ENCODE measurements at regions not wholly inside any gene's neighbourhood (a gene's known extent, or its start where the extent isn't known, plus 50 kb on each side); places are given as distances from the start of the nearest gene placed in this dataset.

DNA sequence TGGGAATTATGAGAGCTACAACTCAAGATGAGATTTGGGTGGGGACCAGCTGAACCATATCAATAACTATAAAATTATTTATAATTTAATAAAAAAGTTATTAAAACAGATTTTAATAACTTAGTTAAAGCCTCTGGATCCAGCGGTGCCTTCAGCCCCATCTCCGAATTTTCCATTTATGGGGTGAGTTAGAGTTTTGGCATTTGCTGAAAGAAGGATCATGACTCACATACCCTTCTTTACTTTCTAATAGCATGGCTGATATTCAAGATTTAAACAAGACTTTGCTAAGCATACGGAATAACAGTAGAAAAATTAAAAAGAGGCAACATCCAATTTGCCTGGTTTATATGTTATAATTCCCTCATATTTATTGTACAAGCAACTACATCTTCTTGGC, 94.5 kb downstream of the RDH14 start:
- DNase-seq (ENCODE audit: low read depth in 3 of 3) = no peak

DNA sequence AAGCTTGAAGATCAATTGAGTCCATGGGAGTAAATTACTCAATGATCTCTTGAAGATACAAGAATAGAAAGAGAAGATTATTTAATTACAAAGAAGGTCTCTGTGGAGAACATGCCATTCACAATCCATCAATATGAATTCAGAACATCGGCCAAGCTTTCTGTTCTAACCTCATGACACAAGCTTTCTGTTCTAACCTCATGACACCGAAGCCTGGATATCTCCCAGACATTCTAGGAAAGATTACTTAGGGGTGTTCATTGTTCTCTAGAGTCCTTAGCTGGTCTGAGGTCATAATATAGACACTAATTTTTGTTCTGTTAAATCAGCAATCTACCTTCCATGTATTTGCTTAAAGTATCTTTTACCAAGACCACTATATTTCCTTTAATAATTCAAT, 95.5 kb downstream of the RDH14 start:
- no peak for DNase-seq (ENCODE audit: low read depth in 3 of 3)

- DNase-seq (ENCODE audit: low read depth in 3 of 3) = no peak
These were observed 104.4 kb downstream of the RDH14 start for GRCh38 chr2:18456026-18456425.

DNA sequence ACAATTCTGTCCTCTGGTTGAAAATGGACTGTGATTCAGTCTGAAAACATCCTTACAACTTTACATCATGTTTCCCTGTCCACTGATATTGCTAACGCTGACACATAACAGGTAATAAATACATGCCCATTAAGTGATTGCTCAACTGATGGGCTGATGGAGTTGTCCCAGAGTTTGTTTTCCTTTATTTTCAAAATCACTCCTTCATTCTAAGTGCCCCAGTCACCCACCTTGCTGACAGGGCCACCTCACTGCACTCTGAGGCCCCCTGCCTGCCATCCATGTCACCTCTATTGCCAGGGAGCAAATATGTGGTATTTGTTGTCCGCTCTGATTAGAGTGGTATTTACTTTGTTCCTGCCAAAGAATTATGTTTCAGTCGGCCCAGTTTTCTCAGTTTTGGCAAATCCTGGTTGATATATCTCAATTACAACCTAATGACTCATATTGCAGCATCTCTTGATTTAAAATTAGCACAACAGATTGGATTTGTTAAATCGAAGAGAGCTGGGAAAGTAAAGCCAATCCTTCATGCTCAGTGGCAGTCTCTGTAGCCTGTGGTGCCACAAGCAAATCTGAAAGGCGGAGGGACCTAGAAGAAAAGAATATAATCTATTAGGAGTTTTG, 105.1 kb downstream of the RDH14 start:
- no peak for DNase-seq (ENCODE audit: low read depth in 3 of 3)

DNA sequence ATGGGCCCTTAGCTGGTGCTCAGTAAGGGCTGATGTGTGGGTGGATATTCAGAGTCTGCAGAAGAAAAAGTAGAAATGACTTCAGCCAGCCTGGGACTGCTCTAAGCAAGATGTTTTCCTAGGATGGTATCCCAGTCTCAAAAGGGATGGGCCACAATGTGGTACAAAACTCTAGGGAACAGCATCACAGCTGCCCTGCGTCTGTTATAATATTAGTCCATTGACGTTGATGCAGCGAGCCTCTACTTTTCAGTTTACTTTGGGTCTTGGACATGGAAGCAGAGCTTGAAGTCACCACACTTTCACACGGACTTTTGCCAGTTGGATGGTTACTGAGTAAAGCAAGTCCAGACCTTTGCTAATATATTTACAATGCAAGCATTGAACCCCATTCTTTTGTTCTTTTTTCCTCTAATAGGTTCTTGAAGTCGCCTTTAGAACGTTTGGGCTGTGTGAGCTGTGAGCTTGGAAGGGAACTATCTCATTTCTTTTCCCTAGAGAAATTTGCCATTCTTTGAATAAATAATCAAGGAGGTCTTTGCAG, 105.7 kb downstream of the RDH14 start:
- DNase-seq (ENCODE audit: low read depth in 3 of 3) = no peak

DNA sequence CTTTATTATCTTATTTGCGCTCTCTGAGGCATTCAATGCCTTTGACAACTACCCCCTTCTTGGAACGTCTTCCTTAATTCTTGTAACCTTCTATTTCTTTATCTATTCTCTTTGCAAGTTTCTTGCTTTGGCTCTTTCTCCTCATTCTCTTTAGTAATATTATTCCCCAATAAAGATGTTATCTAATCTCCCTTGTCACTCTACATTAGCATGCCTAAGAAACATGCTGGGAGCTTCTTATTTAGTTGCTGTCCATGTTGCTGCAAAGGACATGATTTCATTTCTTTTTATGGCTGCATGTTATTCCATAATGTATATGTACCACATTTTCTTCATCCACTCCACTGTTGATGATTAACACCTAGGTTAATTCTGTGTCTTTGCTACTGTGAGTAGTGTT, 113.7 kb downstream of the RDH14 start:
- no peak for DNase-seq (ENCODE audit: low read depth in 3 of 3)

GRCh38 chr2:18445433-18446320, 114.8 kb downstream of the RDH14 start:
- DNase-seq (ENCODE audit: low read depth in 3 of 3) = no peak

DNA sequence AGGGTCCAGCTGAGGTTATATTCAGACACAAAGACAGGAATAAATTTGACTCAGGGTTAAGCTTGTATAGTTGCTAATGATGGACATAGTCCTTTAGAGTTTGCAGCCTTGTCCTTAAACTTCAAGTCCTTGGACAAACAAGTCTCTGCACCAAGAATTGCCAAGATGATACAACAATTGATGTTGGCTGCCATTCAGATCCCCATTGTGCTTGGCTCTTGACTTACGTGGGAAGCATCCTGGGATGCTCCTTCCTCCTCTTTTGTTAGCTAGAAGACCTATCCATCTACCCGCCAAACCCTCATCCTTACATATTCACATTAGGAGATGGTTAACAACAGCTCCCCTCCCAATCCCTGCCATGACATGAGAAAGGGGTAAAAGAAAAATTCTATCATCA, 115.6 kb downstream of the RDH14 start:
- DNase-seq (ENCODE audit: low read depth in 3 of 3) = no peak

GRCh38 chr2:18441583-18441982, 118.9 kb downstream of the RDH14 start:
- DNase-seq (ENCODE audit: low read depth in 3 of 3) = no peak

DNA sequence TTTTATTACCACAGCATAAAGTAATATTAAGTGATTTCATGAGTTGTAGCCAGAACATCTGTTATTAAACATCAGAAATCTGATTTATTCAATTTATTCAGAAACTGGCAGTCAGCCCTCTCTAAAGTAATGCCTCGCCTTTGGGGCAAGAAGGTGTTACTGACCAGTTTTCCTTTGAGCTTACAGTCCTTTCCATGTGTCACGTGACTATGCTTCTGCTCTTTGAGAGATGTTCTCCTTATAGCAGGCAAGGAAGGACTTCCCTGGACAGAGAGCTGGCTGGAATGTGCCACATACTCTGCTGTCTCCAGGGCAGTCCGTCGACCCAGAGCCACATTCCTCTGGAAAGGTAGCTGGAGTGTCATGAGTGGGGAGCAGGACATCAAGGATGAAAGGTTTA, 119.7 kb downstream of the RDH14 start:
- no peak for DNase-seq (ENCODE audit: low read depth in 3 of 3)

DNA sequence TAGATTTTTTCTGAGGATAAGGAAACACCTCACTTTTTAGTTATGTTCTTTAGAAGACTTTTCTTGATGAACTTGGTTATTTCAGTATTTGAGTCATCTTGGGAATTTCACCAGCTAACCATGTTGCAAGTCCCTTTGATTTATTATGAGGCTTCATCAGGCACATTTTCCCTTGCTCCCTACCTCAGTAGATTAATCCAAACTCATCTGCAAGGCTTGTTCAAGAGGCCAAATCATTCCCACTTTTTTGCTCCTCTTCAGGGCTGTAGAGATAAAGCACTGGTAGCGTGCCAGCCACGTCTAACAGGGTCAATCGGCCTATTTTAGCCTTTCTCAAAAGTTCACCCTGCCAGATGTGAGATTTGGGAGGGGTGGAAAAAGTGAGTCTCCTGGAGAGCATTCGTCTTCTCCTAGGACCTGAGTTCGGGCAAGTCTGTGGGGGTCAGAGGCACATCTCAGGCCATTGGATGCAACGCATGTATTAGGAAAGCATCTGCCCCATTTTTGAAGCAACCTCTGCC, 120.3 kb downstream of the RDH14 start:
- DNase-seq (ENCODE audit: low read depth in 3 of 3) = no peak

- DNase-seq (ENCODE audit: low read depth in 3 of 3) = no peak
These were observed 120.7 kb downstream of the RDH14 start for GRCh38 chr2:18439716-18440115.

DNA sequence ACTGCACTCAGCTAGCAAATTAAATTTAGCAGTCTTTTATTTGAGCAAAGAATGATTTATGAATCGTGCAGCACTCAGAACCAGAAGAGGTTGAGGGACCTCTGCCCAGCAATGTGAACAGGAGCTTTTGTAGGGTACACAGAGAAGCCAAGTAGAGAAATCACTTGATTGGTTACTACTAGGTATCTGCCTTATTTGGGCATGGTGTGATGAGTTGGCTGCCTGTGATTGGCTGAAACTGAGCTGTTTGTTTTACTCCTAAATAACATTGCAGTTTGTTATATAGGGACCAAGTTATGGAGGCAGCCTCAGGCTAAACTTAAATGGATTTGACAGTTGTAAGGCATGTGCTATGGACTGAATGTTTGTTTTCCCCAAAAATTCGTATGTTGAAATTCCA, 122.5 kb downstream of the RDH14 start:
- DNase-seq (ENCODE audit: low read depth in 3 of 3) = no peak

DNA sequence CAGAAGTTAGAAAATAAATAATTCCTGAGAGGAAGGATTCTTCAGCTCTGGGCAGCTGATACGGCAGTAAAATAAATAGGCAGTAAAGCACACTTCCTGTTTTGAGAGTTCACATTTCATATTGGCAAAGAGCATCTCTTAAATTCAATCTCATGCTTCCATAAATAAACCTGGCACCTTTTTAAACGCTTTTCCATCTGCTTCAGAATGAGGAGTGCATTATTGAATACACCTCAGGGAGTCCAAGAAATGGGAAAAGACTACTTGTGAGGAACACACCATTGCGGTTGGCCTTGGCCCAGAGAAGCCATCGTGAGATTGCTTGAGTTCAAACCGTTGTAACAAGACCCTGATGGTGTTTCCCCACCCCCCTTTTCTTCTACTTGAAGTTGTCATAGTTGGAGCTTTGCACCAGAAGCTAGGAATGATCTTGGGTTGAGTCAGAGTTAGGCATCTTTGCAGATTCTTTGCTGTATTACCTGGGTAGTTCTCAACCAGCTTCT, 123.9 kb downstream of the RDH14 start:
- no peak for DNase-seq (ENCODE audit: low read depth in 3 of 3)

DNA sequence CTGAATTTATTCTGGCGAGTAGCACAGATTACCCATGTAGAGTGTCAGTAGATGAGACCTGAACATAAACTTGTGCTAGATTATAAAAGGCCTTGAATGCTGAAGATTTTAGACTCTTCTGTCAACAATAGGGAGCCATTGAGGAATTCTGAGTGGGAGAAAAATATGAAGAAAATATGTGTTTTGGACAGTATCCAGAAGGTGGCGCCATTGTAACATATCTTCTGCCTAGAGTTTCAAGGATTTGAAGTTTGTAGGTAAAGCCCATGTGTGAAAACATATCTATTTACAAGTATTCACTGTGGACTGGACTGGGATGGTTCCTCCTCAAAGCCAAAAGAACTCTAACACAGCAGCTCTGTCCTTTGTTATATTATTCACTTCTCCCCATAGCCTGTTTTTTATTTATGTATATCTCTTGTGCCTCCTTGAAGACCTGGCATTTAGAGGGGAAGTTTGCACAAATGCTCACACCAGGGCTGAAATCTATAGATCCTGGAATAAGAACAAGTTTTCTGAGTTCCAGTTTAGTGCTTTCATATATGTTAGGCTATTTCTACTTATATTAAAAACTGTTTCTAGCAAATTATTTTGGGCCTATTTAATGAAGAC, 124.9 kb downstream of the RDH14 start:
- no peak for DNase-seq (ENCODE audit: low read depth in 3 of 3)

GRCh38 chr2:18433872-18434271, 126.6 kb downstream of the RDH14 start:
- DNase-seq (ENCODE audit: low read depth in 3 of 3) = no peak

- DNase-seq (ENCODE audit: low read depth in 3 of 3) = no peak
These were observed 127.5 kb downstream of the RDH14 start for GRCh38 chr2:18432999-18433398.

GRCh38 chr2:18430996-18431748, 129.3 kb downstream of the RDH14 start:
- DNase-seq (ENCODE audit: low read depth in 3 of 3) = no peak

- DNase-seq (ENCODE audit: low read depth in 3 of 3) = no peak
These were observed 131.9 kb downstream of the RDH14 start for GRCh38 chr2:18428516-18428915.

DNA sequence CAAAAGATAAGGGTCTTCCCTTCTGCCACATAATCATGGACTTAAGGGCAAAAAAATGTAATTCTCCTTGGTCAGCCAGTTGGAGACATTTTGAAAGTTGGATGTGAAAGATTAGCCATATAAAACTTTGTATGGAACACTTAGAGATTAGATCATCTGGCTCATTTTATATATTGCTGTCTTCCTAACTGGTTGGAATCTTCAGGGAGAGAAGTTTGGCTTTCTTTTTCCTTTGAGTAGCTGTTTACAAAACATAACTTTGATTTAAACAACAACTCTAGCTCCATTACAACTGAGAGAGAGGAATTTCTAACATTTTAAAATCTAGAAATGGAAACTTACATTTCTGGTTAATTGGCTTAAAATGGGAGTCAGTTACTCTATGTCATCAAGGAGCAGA, 132.7 kb downstream of the RDH14 start:
- DNase-seq (ENCODE audit: low read depth in 3 of 3) = no peak

- no peak for DNase-seq (ENCODE audit: low read depth in 3 of 3)
These were observed 134.3 kb downstream of the RDH14 start for GRCh38 chr2:18426174-18426573.
